Effector CD8-positive, alpha-beta T cell (primary cell): ENCODE measurements at regions not wholly inside any gene's neighbourhood (a gene's known extent, or its start where the extent isn't known, plus 50 kb on each side); places are given as distances from the start of the nearest gene placed in this dataset.

Source experiments
- DNase-seq: peaks from one replicate; lab custom pipeline; 2025; lab: John Stamatoyannopoulos, UW

GRCh38 chr18:45266023-45266422, 349.3 kb upstream of the SLC14A2 start:
- DNase-seq = no peak

DNA sequence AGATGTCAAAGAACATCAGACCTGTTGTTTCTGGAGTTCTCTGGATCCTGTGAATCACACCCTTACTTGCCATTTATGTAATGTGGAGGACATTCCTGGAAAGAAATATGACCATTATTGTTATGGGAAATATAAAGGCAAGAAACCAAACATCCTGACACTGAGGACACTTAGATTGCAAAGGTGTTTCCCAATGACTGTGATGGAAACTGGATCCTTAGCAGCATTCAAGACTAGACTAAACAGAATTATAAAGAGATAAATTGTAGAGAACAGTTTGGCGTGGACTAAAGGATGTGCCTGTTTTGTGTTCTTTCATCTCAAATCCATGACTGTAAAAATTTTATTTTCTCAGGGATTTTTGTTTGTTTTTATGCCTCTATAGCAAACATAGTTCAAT, 347.7 kb upstream of the SLC14A2 start:
- no peak for DNase-seq

GRCh38 chr18:45268583-45268982, 346.7 kb upstream of the SLC14A2 start:
- no peak for DNase-seq

DNA sequence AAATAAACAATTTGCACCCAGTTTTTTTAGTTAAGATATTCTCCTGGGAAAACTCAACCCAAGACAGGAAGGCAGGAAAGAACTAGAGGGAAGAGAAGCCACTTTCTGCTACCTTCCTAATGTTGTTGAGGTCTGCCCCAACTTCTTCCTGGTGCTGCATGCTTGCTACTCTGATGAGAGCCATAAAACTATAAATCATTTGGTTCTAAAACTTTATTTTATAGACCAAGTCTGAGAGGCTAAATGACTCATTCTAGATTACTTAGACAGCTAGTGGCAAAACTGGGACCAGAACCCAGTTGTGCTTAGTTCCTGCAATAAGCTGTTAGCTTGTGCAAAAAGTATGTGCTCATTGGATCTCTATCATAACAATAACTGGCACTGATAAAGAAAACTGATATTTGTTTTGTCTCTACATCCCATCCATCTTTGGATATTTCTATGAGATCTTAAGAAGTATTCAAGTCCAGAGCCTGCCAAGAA, 344.9 kb upstream of the SLC14A2 start:
- no peak for DNase-seq

DNA sequence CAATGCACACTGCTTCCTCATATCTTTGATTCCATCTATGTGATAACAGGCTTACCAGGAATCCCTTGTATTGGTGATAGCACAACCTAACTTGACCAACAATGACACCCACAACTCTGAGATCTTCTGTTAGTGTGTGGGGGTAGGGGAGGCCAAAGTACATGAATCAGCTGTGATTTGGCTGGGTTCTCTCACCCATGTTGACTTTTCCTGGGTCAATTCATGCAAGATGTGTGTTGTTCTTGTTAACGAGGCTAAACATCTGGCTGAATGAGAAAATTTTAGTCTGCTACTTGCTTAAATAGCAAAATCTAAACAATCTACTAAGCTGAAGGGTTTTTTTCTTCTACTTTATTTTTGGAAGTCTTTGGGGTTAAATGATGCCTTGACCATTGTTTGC, 341.2 kb upstream of the SLC14A2 start:
- no peak for DNase-seq

GRCh38 chr18:45275367-45276113, 339.7 kb upstream of the SLC14A2 start:
- DNase-seq = no peak

- DNase-seq = no peak
These were observed 338.4 kb upstream of the SLC14A2 start for GRCh38 chr18:45276878-45277277.

- no peak for DNase-seq
These were observed 337.4 kb upstream of the SLC14A2 start for GRCh38 chr18:45277908-45278307.

GRCh38 chr18:45280481-45281276, 334.6 kb upstream of the SLC14A2 start:
- no peak for DNase-seq

DNA sequence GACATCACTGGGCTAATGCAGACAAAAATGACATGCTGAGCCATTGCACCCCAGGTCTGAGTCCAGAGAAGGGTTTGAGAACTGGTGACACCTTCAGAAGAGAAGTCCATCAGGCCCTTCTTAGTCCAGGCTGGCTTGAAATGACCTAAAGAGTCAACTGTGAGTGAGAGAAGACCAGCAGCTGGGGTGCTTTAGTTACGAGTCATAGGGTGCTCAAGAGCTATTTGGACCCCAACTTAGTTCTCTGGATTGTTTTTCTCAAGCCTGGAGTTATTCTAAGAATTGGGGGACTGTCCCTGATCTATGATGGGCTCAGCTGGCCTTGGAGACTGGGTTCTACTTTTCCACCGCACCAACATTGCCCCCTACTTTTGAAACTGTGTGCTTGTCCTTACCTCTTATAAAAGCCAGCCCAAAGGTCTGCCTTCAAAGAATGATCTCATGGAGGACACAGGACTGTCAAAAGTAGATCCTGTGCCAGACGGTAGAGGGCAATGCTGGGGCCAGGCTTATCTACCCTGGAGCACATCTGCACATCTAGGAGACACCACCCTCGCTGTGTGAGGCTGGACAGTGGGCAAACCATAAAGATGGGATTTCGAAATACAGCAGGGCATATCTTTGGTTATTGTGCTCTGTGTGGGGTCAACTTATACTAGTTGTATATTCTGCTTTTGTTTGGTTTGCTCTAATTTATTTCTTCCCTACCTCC, 333.0 kb upstream of the SLC14A2 start:
- DNase-seq = no peak

- no peak for DNase-seq
These were observed 331.1 kb upstream of the SLC14A2 start for GRCh38 chr18:45284174-45284573.

GRCh38 chr18:45284851-45285250, 330.4 kb upstream of the SLC14A2 start:
- DNase-seq = no peak

DNA sequence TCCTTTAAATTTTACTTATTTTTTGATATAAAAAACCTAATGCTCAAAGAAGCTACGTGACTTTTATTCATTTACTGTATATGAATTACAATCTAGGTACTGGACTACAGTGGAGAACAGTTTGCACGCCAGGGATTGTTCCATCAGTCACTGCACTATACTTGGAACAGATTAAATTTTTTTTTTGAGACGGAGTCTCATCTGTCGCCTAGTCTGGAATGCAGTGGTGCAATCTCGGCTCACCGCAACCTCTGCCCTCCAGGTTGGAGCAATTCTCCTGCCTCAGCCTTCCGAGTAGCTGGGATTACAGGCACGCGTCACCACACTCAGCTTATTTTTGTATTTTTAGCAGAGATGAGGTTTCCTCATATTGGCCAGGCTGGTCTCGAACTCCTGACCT, 330.0 kb upstream of the SLC14A2 start:
- DNase-seq = no peak

GRCh38 chr18:45286431-45286830, 328.8 kb upstream of the SLC14A2 start:
- DNase-seq = no peak

- DNase-seq = no peak
These were observed 327.7 kb upstream of the SLC14A2 start for GRCh38 chr18:45287531-45287930.

- DNase-seq = no peak
These were observed 324.9 kb upstream of the SLC14A2 start for GRCh38 chr18:45290364-45290763.

GRCh38 chr18:45291621-45292615, 323.4 kb upstream of the SLC14A2 start:
- no peak for DNase-seq

DNA sequence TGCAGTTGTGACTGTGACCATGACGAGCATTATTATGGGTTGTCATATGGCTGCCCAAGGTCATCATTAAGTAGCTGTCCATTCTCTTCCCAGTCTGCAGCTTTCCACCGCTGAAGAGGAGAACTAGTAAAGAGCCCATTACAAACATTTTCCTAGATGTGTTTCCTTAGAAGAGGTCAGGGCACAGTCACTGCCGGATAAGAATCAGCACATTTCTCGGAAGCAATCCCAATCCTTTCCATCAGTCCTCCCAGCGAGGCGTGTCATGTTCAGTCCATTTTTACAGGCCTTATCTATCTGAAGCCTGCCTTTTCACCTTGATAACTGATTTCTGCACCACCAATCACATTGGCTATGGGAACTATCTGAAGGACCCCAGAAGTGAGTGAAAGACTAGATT, 319.9 kb upstream of the SLC14A2 start:
- DNase-seq = no peak

DNA sequence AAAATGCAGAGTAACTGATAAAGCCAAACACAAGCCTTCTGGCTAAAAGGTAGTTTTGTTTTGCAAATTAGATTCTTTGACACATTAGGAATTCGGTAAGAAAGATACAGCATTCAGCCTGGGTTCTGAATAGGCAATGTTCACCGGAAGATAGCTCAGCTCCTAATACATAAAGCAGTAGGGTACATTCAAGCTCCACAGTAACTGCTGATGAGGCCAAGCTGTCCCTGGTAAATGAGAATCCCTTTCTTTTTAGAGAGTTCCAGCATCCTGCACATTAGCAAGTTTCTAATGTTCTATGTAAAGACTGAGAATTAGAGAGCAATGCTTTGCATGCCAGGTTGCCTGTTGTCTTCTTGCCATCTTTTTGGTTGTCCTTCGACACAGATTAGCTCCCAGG, 316.3 kb upstream of the SLC14A2 start:
- no peak for DNase-seq

DNA sequence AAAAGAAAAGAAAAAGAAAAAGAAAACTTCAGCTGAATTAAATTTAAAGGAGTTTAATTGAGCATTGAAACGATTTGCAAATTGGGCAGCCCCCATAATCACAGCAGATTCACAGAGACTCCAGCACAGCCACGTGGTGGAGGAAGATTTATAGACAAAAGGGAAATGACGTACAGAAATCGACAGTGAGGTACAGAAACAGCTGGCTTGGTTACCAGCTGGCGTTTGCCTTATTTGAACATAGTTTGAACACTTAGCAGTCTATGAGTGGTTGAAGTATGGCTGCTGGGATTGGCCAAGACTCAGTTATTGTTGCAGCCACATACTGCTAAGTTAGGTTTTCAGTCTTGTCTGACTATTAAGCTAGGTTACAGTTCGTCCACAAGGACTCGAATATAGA, 312.2 kb upstream of the SLC14A2 start:
- DNase-seq = no peak

- DNase-seq = no peak
These were observed 310.7 kb upstream of the SLC14A2 start for GRCh38 chr18:45304558-45304957.
